ENCODE measurements at regions not wholly inside any gene's neighbourhood (a gene's known extent, or its start where the extent isn't known, plus 50 kb on each side); places are given as distances from the start of the nearest gene placed in this dataset.
A peak's percentile ranks its signal among the peaks of the same experiment; 100 is the strongest.

- no peak for DNase-seq
These were observed 293.2 kb downstream of the SOX9 start for GRCh38 chr17:72414032-72414396.

- DNase-seq, result no peak
These were observed 294.4 kb downstream of the SOX9 start for GRCh38 chr17:72414967-72415853.

- DNase-seq, result peak; percentile 77
These were observed 295.3 kb downstream of the SOX9 start for GRCh38 chr17:72416054-72416675.

GRCh38 chr17:72416905-72417304, 296.1 kb downstream of the SOX9 start:
- DNase-seq, result peak; percentile 30

- DNase-seq, result no peak
These were observed 296.8 kb downstream of the SOX9 start for GRCh38 chr17:72417627-72418026.

GRCh38 chr17:72419866-72420774, 299.3 kb downstream of the SOX9 start:
- DNase-seq, result peak; percentile 40

- DNase-seq, result no peak
These were observed 299.9 kb downstream of the SOX9 start for GRCh38 chr17:72420775-72421127.

- no peak for DNase-seq
These were observed 300.6 kb downstream of the SOX9 start for GRCh38 chr17:72421128-72422092.

- no peak for DNase-seq
These were observed 301.3 kb downstream of the SOX9 start for GRCh38 chr17:72422204-72422504.

- peak; percentile 68 for DNase-seq
These were observed 301.9 kb downstream of the SOX9 start for GRCh38 chr17:72422505-72423285.

GRCh38 chr17:72423286-72423589, 302.4 kb downstream of the SOX9 start:
- DNase-seq, result no peak

- DNase-seq, result no peak
These were observed 302.9 kb downstream of the SOX9 start for GRCh38 chr17:72423718-72424117.

- no peak for DNase-seq
These were observed 303.8 kb downstream of the SOX9 start for GRCh38 chr17:72424505-72425117.

- no peak for DNase-seq
These were observed 304.4 kb downstream of the SOX9 start for GRCh38 chr17:72425133-72425793.

- no peak for DNase-seq
These were observed 305.0 kb downstream of the SOX9 start for GRCh38 chr17:72425794-72426168.

GRCh38 chr17:72426321-72426720, 305.5 kb downstream of the SOX9 start:
- DNase-seq, result no peak

GRCh38 chr17:72426948-72427760, 306.3 kb downstream of the SOX9 start:
- DNase-seq, result no peak

GRCh38 chr17:72427761-72428109, 306.9 kb downstream of the SOX9 start:
- DNase-seq, result no peak

- no peak for DNase-seq
These were observed 308.3 kb downstream of the SOX9 start for GRCh38 chr17:72429066-72429638.
